HL-60 (cell line): ENCODE measurements at regions not wholly inside any gene's neighbourhood (a gene's known extent, or its start where the extent isn't known, plus 50 kb on each side); places are given as distances from the start of the nearest gene placed in this dataset.

ENCODE experiments used
- DNase-seq, 2 experiments: peaks; one replicate each; pipeline ENCODE4 v3.0.0-alpha.2; 2010 to 2020; ENCODE audit warnings: low read depth in 1 of 2, low spot score in 1 of 2
- H3K27ac ChIP-seq: fragments of 250-450 bp; sonication (Bioruptor Pico); replicated peaks from 2 replicates; pipeline ENCODE4 v1.5.1; 2020; ENCODE audit warnings: mild to moderate bottlenecking, moderate library complexity
- H3K27me3 ChIP-seq: fragments of 250-450 bp; sonication (Bioruptor Pico); 2 replicates; pipeline ENCODE4 v1.5.1; 2021; ENCODE audit warnings: mild to moderate bottlenecking, moderate library complexity; ENCODE audit not compliant: insufficient read depth, poor library complexity, severe bottlenecking
- H3K4me3 ChIP-seq: replicated peaks from 2 replicates; pipeline ENCODE4 v1.5.1; 2011; ENCODE audit warnings: mild to moderate bottlenecking, control low read depth, low read length; ENCODE audit not compliant: insufficient read depth
- CTCF ChIP-seq: IDR thresholded peaks from one replicate; pipeline ENCODE4 v1.5.1; 2011; ENCODE audit warnings: low read length, control low read depth, inconsistent platforms; ENCODE audit not compliant: insufficient read depth
- GABPA ChIP-seq: IDR thresholded peaks from 2 replicates; pipeline ENCODE4 v1.6.1; 2012; ENCODE audit warnings: low read depth
- POLR2AphosphoS5 ChIP-seq: IDR thresholded peaks from 2 replicates; pipeline ENCODE4 v1.6.1; 2012; ENCODE audit warnings: low read depth
- REST ChIP-seq: IDR thresholded peaks from 2 replicates; pipeline ENCODE4 v1.6.1; 2012; ENCODE audit warnings: low read depth; ENCODE audit not compliant: insufficient replicate concordance
- SPI1 ChIP-seq: IDR thresholded peaks from 2 replicates; pipeline ENCODE4 v1.6.1; 2012; ENCODE audit warnings: low read depth, mild to moderate bottlenecking, borderline replicate concordance

- DNase-seq, result peak in 1 of 2 experiments; percentile 7
- TF ChIP-seq SPI1 (no peak), GABPA (no peak), POLR2AphosphoS5 (no peak), REST (no peak), CTCF (no peak)
- no peak overlapping the region for H3K4me3 ChIP-seq
- H3K27ac ChIP-seq, result no peak overlapping the region
- H3K27me3 ChIP-seq, result no peaks in the 10 kb centered on the region
Measured at GRCh38 chrX:67953658-67954057, 409.8 kb downstream of the AR start.

- Histone ChIP-seq H3K4me3 (no peak overlapping the region), H3K27me3 (no peaks in the 10 kb centered on the region), H3K27ac (no peak overlapping the region)
- no peak for DNase-seq
- TF ChIP-seq CTCF, result no peak
- TF ChIP-seq GABPA, result no peak
- TF ChIP-seq POLR2AphosphoS5, result no peak
- no peak for TF ChIP-seq REST
- no peak for TF ChIP-seq SPI1
Measured at GRCh38 chrX:67961516-67961915, 417.7 kb downstream of the AR start.
